HepG2 (cell line): ENCODE measurements at regions not wholly inside any gene's neighbourhood (a gene's known extent, or its start where the extent isn't known, plus 50 kb on each side); places are given as distances from the start of the nearest gene placed in this dataset.

Experiments used
- ATAC-seq: fragments of 200-7000 bp; cut with Tn5 transposase; 3 replicates; pipeline ENCODE4 v1.9.1; 2020; ENCODE audit warnings: mild to moderate bottlenecking, moderate library complexity
- BruUV-seq: library from RNA; stranded (reverse); fragments of 400-500 nt; replicated peaks from 2 replicates; lab custom pipeline; 2021; lab: Mats Ljungman, UMichigan
- CTCF ChIA-PET: fragments of 300-600 bp; formaldehyde crosslinking; extraction: SDS; loops from one replicate; lab custom pipeline; 2021; ENCODE audit warnings: low total read pairs, inconsistent platforms, low intra/inter-chr PET ratio; lab: Yijun Ruan, JAX
- POLR2A ChIA-PET: fragments of 350-600 bp; sonication (Branson Sonifier 250); formaldehyde crosslinking; loops from one replicate; lab custom pipeline; 2020; ENCODE audit warnings: antibody characterized with exemption, inconsistent platforms; lab: Yijun Ruan, JAX
- DNase-seq: peaks from one replicate; pipeline ENCODE4 v3.0.0-alpha.2; 2015; ENCODE audit warnings: low spot score
- FAIRE-seq: peaks from 3 replicates; lab custom pipeline; 2011; peaks lifted over from hg19 to GRCh38; lab: Jason Lieb, UNC
- H2AFZ ChIP-seq: one replicate; pipeline ENCODE4 v1.6.1; 2011; ENCODE audit warnings: low read length, inconsistent platforms
- H3K27ac ChIP-seq: fragments of 300-600 bp; 3 replicates; pipeline ENCODE4 v1.8.0; 2011; ENCODE audit warnings: mixed run types, mild to moderate bottlenecking, mixed read lengths, low read length, inconsistent platforms; ENCODE audit not compliant: insufficient read depth; ENCODE audit errors: extremely low read length
- H3K27me3 ChIP-seq, 2 experiments: fragments of 200-600 bp in 1 of 2; 2 replicates in 1 of 2; 3 replicates in 1 of 2; pipeline versions ENCODE4 v1.6.0 to v1.8.0; 2011; ENCODE audit warnings: low read length in 2 of 2, mild to moderate bottlenecking in 2 of 2, moderate library complexity in 2 of 2, inconsistent platforms in 1 of 2; ENCODE audit not compliant: insufficient read depth in 2 of 2, control insufficient read depth in 1 of 2
- H3K36me3 ChIP-seq, 2 experiments: fragments of 200-600 bp in 1 of 2; replicated peaks in 1 of 2; 2 replicates in 1 of 2; 3 replicates in 1 of 2; pipeline versions ENCODE4 v1.5.1 to v1.8.0; 2011; ENCODE audit warnings: low read length in 2 of 2, inconsistent platforms in 1 of 2; ENCODE audit not compliant: insufficient read depth in 2 of 2, control insufficient read depth in 1 of 2
- H3K4me1 ChIP-seq: 2 replicates; pipeline ENCODE4 v1.5.1; 2012; ENCODE audit warnings: low read length, inconsistent platforms; ENCODE audit not compliant: insufficient read depth
- H3K4me2 ChIP-seq: 2 replicates; pipeline ENCODE4 v1.6.0; 2011; ENCODE audit warnings: low read depth, low read length, inconsistent platforms
- H3K4me3 ChIP-seq, 3 experiments: fragments of 200-600 bp in 1 of 3; sonication (generic), shearing (Covaris generic) in 1 of 3; replicated peaks in 1 of 3; 2 replicates each; pipeline ENCODE4 v1.5.1; 2011 to 2016; ENCODE audit warnings: low read length in 3 of 3, inconsistent platforms in 2 of 3, low read depth in 2 of 3, mild to moderate bottlenecking in 2 of 3, control low read depth in 1 of 3, mixed read lengths in 1 of 3; ENCODE audit not compliant: insufficient read depth in 1 of 3
- H3K79me2 ChIP-seq: one replicate; pipeline ENCODE4 v1.6.1; 2011; ENCODE audit warnings: low read length, inconsistent platforms; ENCODE audit not compliant: insufficient read depth
- H3K9ac ChIP-seq: 2 replicates; pipeline ENCODE4 v1.6.0; 2011; ENCODE audit warnings: mild to moderate bottlenecking, low read depth, low read length, inconsistent platforms; ENCODE audit not compliant: insufficient read depth
- H3K9me3 ChIP-seq: 2 replicates; pipeline ENCODE4 v1.5.1; 2012; ENCODE audit warnings: mild to moderate bottlenecking, low read length
- H4K20me1 ChIP-seq: 2 replicates; pipeline ENCODE4 v1.6.0; 2011; ENCODE audit warnings: inconsistent platforms, mild to moderate bottlenecking, low read length, moderate library complexity; ENCODE audit not compliant: insufficient read depth
- AHDC1 ChIP-seq: sonication (generic); formaldehyde crosslinking; IDR thresholded peaks from 2 replicates; pipeline ENCODE4 v1.5.1; 2020; ENCODE audit warnings: mild to moderate bottlenecking, missing genetic modification reagents, borderline replicate concordance
- ATF2 ChIP-seq: sonication (generic); formaldehyde crosslinking; IDR thresholded peaks from 2 replicates; pipeline ENCODE4 v1.4.0; 2020; ENCODE audit warnings: missing genetic modification reagents
- HMGA1 ChIP-seq: sonication (generic); formaldehyde crosslinking; conservative IDR thresholded peaks from 2 replicates; pipeline ENCODE4 v1.4.0; 2020; ENCODE audit warnings: missing genetic modification reagents
- MAFG ChIP-seq: sonication (generic); formaldehyde crosslinking; IDR thresholded peaks from 2 replicates; pipeline ENCODE4 v1.5.1; 2020; ENCODE audit warnings: mild to moderate bottlenecking, missing genetic modification reagents
- NFKB2 ChIP-seq: sonication (generic); formaldehyde crosslinking; IDR thresholded peaks from 2 replicates; pipeline ENCODE4 v1.4.0; 2020; ENCODE audit warnings: missing genetic modification reagents, borderline replicate concordance
- ZNF205 ChIP-seq: IDR thresholded peaks from 2 replicates; pipeline ENCODE4 v1.6.1; 2018; ENCODE audit warnings: missing biosample characterization, missing genetic modification reagents
- ZNF343 ChIP-seq: sonication (generic); formaldehyde crosslinking; IDR thresholded peaks from 2 replicates; pipeline ENCODE4 v1.4.0; 2020; ENCODE audit warnings: mild to moderate bottlenecking, missing genetic modification reagents
- ZNF484 ChIP-seq: sonication (generic); formaldehyde crosslinking; IDR thresholded peaks from 2 replicates; pipeline ENCODE4 v1.5.1; 2020; ENCODE audit warnings: mild to moderate bottlenecking, low read depth, missing genetic modification reagents, borderline replicate concordance
- WGBS: methylation state at CpG from one replicate; pipeline ENCODE4 v1.1.6; 2017; ENCODE audit warnings: low lambda C conversion rate; 5-methylcytosine and 5-hydroxymethylcytosine counted together
- in situ Hi-C: cut with HindIII; loops from 2 replicates; pipeline ENCODE4 v1.10.0; 2017; ENCODE audit warnings: low pct_unique_long_range_greater_than_20kb; ENCODE audit not compliant: extremely low pct_ligation_motif_present
- intact Hi-C: fragments of 100-400 bp; cut with micrococcal nuclease; formaldehyde crosslinking; loops from one replicate; pipeline ENCODE4 v1.10.0; 2022; ENCODE audit not compliant: unreplicated experiment

DNA sequence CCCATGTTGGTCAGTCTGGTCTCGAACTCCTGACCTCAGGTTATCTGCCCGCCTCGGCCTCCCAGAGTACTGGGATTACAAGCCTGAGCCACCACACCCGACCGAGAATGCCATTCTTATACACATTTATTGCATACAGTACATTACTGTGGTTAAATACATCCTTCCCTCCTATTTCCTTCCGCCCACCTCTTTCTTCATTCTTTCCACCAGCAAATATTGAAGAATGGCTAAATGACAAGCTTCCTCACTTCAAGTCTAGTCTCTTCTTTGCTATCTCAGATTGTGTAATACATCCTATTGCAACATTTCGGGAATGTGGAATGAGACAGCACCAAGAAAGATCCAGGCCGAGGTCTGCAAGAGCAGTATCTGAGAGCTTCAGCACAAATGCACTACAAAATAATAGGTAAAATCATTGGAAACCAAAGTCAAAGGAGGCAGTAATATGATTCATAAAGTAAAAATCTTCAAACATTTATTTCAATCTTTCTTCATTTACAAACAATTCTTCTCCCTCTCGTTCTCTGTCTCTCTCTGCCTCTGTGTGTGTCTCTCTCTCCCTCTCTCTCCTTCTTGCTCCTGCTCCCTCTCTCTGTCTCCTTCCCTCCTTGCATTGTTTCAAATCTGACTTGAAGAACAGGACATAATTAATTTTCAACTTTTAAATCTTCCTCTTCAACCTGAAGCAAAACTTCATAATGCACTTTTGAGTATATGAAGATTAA is 94.7 kb upstream of the TGFBR2 start (continued):
- peak; percentile 72; the same call in 1 of the 2 replicates for TF ChIP-seq ATF2 (CRISPR knock-in tag)
- no peak for TF ChIP-seq HMGA1 (CRISPR knock-in tag)
- TF ChIP-seq AHDC1 (CRISPR knock-in tag), result no peak

GRCh38 chr3:30512576-30512975 is 93.8 kb upstream of the TGFBR2 start:
- DNase-seq, result no peak
- no peaks in the 10 kb centered on the region for H3K9me3 ChIP-seq
- in situ Hi-C loops, result no loop called here
- no peak overlapping the region for H2AFZ ChIP-seq
- 100% methylated on average over 1 of the region's 1 CpG for WGBS
- H3K36me3 ChIP-seq, result no peaks in the 10 kb centered on the region
- H3K4me2 ChIP-seq, result no peak overlapping the region
- no peaks in the 10 kb centered on the region for H3K79me2 ChIP-seq
- no peak overlapping the region for H3K4me3 ChIP-seq
- CTCF ChIA-PET, result no interaction called here
- TF ChIP-seq ZNF343 (CRISPR knock-in tag) (no peak), ZNF205 (CRISPR knock-in tag) (no peak), MAFG (no peak), ZNF484 (CRISPR knock-in tag) (no peak), NFKB2 (no peak)
- TF ChIP-seq, all 625 proteins: peak for 0
- intact Hi-C loops, result loop anchor here (5.0 kb wide), 1 partner anchor 95 kb away; the partner anchor contains the start of gene TGFBR2
- Histone ChIP-seq H3K9ac (no peak overlapping the region), H3K27me3 (no peaks in the 10 kb centered on the region), H4K20me1 (no peaks in the 10 kb centered on the region), H3K27ac (no peak overlapping the region), H3K4me1 (peaks cover 42% of the 10 kb centered on the region)
- no TSS peak for BruUV-seq
- ATAC-seq, result no peak
- POLR2A ChIA-PET, result no interaction called here
- FAIRE-seq, result no peak
